ENCODE measurements at regions not wholly inside any gene's neighbourhood (a gene's known extent, or its start where the extent isn't known, plus 50 kb on each side); places are given as distances from the start of the nearest gene placed in this dataset.

GRCh38 chr18:47387864-47388263 is 136.4 kb upstream of the SKOR2 start:
- TF ChIP-seq CSRNP3 (CRISPR knock-in tag; IDR thresholded peaks at IDR 0.05) (no peak), RARB (CRISPR knock-in tag; IDR thresholded peaks at IDR 0.05) (no peak), ESRRG (CRISPR knock-in tag; IDR thresholded peaks at IDR 0.05) (no peak), ARNTL (CRISPR knock-in tag; IDR thresholded peaks at IDR 0.05; ENCODE audit: borderline replicate concordance, low read depth) (no peak), ZC3H10 (CRISPR knock-in tag; IDR thresholded peaks at IDR 0.05) (no peak)
- no peak for ATAC-seq

GRCh38 chr18:47383729-47384128 is 132.3 kb upstream of the SKOR2 start:
- TF ChIP-seq TOX (CRISPR knock-in tag; IDR thresholded peaks at IDR 0.05; ENCODE audit: borderline replicate concordance) = no peak
- no peak for TF ChIP-seq BACH2 (CRISPR knock-in tag; IDR thresholded peaks at IDR 0.05; ENCODE audit: borderline replicate concordance)
- no peak for TF ChIP-seq ZNF565 (CRISPR knock-in tag; conservative IDR thresholded peaks at IDR 0.05; ENCODE audit: low read depth)
- no peak for TF ChIP-seq CSRNP3 (CRISPR knock-in tag; IDR thresholded peaks at IDR 0.05)
- no peak for TF ChIP-seq TSHZ2 (CRISPR knock-in tag; IDR thresholded peaks at IDR 0.05)
- TF ChIP-seq PATZ1 (CRISPR knock-in tag; IDR thresholded peaks at IDR 0.05; ENCODE audit: borderline replicate concordance) = no peak
- no peak for TF ChIP-seq ZC3H10 (CRISPR knock-in tag; IDR thresholded peaks at IDR 0.05)
- no peak for TF ChIP-seq CSDC2 (CRISPR knock-in tag; IDR thresholded peaks at IDR 0.05)
- TF ChIP-seq ISL1 (CRISPR knock-in tag; IDR thresholded peaks at IDR 0.05) = no peak
- no peak for TF ChIP-seq CREB5 (CRISPR knock-in tag; IDR thresholded peaks at IDR 0.05; ENCODE audit: low read depth)
- TF ChIP-seq RARB (CRISPR knock-in tag; IDR thresholded peaks at IDR 0.05) = no peak
- TF ChIP-seq POU6F1 (CRISPR knock-in tag; IDR thresholded peaks at IDR 0.05; ENCODE audit: borderline replicate concordance, low read depth) = no peak
- TF ChIP-seq ZFP30 (CRISPR knock-in tag; IDR thresholded peaks at IDR 0.05) = no peak
- no peak for TF ChIP-seq ZNF8 (CRISPR knock-in tag; IDR thresholded peaks at IDR 0.05)
- TF ChIP-seq OSR1 (CRISPR knock-in tag; IDR thresholded peaks at IDR 0.05) = no peak
- TF ChIP-seq PPARA (CRISPR knock-in tag; IDR thresholded peaks at IDR 0.05; ENCODE audit: borderline replicate concordance) = no peak
- TF ChIP-seq TCF4 (CRISPR knock-in tag; IDR thresholded peaks at IDR 0.05; ENCODE audit: borderline replicate concordance) = no peak
- TF ChIP-seq ZFP3 (CRISPR knock-in tag; IDR thresholded peaks at IDR 0.05) = no peak
- no peak for TF ChIP-seq SNAI2 (CRISPR knock-in tag; IDR thresholded peaks at IDR 0.05)
- ATAC-seq = no peak
